NCI-H2196 (cell line): ENCODE measurements at regions not wholly inside any gene's neighbourhood (a gene's known extent, or its start where the extent isn't known, plus 50 kb on each side); places are given as distances from the start of the nearest gene placed in this dataset.
"Not testable (repeated sequence)": the region's sequence is repeated elsewhere in the genome, so short reads cannot be mapped to it uniquely, and the experiment has no call there.

ENCODE experiments used
- DNase-seq: peaks from one replicate; lab custom pipeline; 2025; ENCODE audit not compliant: unreplicated experiment; lab: John Stamatoyannopoulos, UW

DNA sequence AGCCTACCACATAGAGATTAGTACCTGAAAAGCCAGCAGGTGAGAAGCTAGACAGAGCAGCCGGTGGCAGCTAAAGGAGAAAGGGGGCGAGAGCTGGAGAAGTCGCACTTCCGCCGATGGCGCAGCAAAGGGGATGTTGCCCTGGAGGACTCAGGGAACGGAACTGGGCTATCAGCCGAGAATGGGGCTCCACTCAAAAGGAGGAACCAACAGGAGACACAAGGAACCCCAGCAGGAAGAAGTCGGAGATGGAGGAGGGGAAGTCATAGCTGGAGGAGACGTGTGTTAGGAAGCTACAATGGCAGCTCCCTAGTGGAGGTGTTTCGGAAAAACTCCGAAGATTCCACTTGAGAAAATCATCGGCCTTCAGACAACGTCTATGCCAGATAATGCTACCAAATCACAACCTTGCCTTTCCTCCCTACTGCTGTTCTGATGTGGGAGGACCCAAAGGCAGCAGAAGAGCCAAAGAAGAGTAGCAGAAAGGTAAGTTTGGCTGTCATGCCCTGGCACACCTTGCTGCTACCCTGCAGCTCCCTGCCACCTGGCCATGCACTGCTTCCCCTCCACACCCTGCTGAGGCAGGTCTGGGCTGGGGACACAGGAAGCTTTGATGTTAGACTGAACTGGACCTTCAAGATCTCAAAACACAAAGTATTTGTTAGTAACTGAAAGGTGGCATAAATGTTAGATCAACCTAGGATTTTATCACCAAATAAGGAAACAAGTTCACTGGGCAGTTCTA lies 127.9 kb downstream of the DLEU7 start:
- no peak for DNase-seq

DNA sequence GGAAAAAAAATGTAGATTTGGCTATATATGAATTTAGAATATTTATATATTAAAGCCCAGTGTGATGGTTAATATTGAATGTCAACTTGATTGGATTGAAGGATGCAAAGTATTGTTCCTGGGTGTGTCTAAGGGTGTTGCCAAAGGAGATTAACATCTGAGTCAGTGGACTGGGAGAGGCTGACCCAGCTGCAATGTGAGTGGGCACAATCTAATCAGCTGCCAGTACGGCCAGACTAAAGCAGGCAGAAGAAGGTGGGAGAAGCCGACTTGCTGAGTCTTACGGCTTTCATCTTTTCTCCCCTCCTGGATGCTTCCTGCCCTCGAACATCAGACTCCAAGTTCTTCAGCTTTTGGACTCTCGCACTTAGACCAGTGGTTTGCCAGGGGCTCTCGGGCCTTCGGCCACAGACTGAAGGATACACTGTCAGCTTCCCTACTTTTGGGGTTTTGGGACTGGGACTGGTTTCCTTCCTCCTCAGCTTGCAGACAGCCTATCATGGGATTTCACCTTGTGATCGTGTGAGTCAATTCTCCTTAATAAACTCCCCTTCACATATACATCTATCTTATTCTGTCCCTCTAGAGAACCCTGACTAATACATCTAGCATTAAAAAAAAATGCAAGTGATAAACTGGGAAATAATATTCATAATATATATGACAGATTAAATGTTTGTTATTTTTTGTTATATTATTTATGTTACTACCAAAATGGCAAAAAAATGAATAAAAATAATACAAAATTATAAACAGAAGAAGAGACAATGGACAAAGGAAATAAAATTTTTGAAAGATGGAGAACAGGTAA lies 122.4 kb downstream of the DLEU7 start:
- DNase-seq: no peak

DNA sequence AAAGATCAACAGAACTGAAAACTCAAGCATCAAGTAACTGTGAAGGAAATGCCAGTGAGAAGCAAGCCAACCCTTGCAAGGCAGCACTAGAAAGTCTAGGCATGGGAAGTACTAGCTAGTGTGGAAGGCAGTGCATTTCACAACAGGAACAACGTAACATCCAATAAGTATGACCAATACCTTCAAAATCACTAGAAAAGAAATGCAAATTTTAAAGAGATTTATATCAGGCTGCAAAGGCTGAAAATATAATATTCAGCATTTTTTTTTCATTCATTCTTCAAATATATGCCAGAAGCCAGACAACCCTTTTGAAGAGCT lies 121.9 kb downstream of the DLEU7 start:
- DNase-seq: no peak

- DNase-seq: no peak
Observed at GRCh38 chr13:50722440-50723125, 120.9 kb downstream of the DLEU7 start.

GRCh38 chr13:50724438-50724837 lies 119.1 kb downstream of the DLEU7 start:
- DNase-seq: no peak

GRCh38 chr13:50724913-50725312 lies 118.6 kb downstream of the DLEU7 start:
- DNase-seq: no peak

- no peak for DNase-seq
Observed at GRCh38 chr13:50726164-50726563, 117.3 kb downstream of the DLEU7 start.

DNA sequence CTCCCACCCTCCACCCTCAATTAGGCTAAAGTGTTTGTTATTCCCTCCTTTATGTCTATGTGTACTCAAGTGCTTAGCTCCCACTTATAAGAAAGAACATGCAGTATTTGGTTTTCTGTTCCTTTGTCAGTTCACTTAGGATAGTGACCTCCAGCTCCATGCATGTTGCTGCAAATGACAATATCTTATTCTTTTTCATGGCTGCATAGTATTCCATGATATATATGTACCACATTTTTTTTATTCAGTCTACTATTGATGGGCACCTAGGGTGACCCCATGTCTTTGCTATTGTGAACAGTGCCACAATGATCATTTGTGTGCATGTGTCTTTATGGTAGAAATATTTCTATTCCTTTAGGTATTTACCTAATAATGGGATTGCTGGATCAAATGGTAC lies 114.3 kb downstream of the DLEU7 start:
- DNase-seq: no peak

GRCh38 chr13:50730496-50731351 lies 112.8 kb downstream of the DLEU7 start:
- no peak for DNase-seq

GRCh38 chr13:50731400-50731799 lies 112.1 kb downstream of the DLEU7 start:
- peak; percentile 23 for DNase-seq

DNA sequence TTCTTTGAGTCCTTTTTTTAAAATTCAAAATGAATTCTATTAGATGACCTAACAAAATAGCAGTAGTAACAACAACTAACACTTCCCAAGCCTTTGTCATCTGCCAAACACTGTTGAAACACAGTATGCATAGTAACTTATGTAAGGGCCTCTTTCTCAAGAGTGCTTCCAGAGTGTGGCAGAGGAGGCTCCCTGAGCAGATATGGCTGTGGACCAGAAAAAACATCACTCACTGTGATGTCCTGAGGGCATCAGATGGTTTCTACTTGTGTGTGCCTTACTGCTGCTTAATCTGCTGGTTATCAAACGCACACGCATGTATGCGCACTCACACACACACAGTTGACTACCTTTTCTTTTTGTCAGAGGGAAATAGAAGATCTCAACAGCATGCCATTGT lies 110.8 kb downstream of the DLEU7 start:
- peak; percentile 22 for DNase-seq

DNA sequence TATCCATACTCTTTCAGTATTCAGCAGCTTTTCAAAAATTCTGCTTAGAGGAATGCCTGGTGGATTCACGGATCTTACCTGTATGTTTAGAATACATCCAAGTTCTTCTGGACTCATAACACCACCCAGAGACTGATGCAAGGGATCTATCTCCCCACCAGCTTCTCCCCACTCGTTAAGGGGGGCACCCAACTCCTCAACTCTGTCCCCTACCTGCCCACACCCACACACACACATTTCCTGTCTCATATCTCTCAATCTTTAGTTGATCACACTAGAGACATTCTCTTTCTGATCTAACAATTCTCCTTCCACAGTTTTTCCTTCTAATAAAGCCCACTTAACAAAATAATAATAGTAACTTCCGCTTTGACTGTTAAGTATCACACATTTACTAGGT lies 110.1 kb downstream of the DLEU7 start:
- DNase-seq: no peak

DNA sequence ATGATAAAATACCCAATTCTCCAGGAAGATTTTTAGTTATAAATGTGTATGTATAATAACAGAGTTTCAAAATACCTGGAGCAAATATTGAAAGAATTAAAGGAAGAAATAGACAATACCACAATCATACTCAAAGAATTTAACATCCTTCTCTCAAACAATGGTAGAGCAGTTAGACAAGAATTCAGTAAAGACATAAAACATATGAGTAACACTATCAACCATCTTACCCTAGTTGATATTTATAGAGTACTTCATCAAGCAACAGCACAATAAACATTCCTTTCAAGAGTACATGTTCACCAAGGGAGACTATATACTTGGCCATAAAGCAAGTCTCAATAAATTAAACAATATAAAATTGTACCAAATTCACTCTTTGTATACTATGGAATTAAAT lies 108.4 kb downstream of the DLEU7 start:
- DNase-seq: no peak

DNA sequence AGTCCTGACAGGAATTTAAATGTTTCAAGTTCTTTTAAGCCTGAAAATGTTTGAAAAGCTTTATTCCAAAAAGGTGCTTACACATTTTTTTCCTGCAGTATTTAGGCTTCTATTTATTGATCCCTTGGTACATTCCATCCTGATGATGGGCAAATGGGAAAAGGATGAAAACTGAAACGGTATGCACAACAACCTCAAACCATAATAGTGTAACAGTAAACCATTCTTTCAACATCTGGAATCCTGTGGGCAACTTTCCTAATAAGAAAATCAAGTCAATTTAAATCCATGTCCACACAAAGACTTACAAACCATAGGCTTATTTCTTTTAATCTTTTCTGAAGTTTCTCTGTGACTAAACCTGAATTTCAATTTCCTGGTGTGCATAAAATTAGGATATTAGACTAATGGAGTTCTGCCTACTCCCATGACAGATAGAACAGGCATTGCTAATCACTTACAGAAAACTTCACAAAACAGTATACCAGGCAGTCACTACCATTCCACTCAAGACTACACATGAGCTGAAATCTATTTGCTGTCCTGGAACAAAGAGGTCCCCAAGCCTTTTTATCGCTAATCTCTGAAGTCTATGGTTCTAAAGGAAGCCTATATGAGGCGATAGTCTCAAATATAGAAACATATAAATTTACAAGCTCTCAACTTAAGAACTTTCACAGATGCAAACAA lies 103.3 kb downstream of the DLEU7 start:
- no peak for DNase-seq

DNA sequence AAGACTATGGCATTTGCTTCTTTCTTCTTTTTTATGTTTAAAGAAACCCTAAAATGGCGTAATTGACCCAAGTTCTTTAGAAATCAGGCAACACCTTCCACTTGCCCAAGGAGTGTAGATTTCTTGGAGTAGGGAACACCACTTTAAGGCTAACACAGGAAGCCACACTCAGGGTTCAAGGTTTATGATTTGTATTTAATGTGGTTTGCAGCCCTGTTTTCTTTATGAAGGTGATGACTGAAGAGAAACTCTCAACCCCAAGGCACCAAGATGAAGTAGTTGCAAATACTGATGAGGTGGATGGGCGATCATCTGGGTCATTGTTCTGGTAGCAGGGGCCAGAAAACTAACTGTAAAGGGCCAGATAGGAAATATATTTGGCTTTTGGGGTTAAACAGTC lies 101.1 kb downstream of the DLEU7 start:
- no peak for DNase-seq

DNA sequence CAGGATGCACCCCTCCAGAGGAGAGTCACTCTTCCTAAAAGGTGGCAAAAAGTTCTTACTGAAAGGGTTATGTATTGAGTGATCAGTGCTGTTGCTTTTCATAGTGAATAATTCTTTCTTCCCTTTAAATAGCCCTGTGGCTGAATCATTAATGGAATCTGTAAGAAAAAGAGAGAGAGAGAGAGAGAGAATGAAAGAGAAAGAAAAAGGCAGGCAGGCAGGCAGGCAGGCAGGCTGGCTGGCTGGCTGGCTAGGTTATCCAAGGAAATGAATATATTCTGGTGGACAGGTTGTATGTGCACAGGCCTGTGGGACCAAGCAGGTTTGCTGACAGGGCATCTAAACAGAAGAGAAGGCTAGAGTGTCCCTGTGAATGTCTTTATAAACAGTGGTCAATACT lies 100.5 kb downstream of the DLEU7 start:
- no peak for DNase-seq

- no peak for DNase-seq
Observed at GRCh38 chr13:50744116-50744660, 99.3 kb downstream of the DLEU7 start.

DNA sequence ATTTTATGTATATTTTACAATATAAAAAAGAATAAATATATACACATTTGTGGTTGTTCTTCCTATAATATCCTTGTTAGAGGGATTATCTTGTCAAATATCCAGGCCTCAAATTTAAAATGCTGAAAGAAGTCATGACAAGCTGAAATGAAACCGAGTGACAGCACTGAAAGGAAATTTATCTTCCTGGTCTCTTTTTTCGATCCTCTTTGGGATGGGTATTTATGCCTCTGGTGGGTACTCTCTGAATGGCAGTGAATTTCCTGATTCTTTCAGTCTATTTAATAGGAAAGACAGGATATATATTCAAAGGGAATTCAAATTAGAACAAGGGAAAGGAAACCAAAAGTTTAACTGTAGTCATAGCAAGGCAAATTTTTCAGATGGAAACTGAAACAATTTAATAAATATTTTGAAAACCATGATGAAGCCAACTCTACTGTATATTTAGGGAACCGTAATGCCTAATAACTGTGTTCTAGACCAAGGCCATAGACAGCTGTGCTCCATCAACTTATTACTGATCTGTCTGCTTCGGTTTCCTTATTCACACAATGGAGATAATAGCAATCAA lies 97.9 kb downstream of the DLEU7 start:
- no peak for DNase-seq

DNA sequence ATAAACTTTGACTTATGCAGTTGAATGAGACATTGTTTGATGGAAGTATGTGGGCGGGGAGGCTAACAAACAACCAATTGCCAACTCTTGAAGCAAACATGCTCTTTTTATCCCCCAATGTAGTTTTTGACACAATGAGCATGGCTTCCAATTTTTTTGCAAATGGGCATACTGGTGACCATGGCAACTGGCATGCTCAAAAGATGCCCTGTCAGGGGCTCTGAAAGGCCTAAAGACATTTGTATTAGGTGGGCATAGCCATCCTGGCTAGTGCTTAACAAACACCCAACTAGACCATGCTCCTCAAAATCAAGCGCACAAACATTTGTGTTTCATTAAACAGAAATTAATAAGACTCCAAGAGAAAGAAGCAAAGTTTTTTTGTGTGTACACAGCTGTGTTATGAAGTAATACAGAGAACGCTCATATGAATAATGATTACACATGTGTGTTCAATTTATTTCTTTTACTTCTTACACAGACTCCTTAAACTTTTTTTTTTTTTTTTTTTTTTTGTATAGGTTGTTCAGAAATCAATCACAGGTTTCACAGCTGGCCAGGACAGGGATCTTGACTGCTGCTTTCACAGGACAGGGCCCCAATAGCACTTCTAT lies 95.6 kb downstream of the DLEU7 start:
- no peak for DNase-seq

DNA sequence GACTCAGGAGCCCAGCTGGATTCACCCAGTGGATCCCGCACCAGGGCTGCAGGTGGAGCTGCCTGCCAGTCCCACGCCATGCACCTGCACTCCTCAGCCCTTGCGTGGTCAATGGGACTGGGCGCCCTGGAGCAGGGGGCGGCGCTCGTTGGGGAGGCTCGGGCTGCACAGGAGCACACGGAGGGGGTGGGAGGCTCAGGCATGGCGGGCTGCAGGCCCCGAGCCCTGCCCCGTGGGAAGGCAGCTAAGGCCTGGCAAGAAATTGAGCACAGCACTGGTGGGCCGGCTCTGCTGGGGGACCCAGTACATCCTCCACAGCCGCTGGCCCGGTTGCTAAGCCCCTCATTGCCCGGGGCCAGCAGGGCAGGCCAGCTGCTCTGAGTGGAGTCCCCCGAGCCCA lies 90.3 kb downstream of the DLEU7 start:
- DNase-seq: not testable (repeated sequence)
